GM11168 (cell line): ENCODE measurements at regions not wholly inside any gene's neighbourhood (a gene's known extent, or its start where the extent isn't known, plus 50 kb on each side); places are given as distances from the start of the nearest gene placed in this dataset.

Experiments used
- in situ Hi-C: fragments of 300-500 bp; cut with MboI; formaldehyde crosslinking; loops from one replicate; pipeline ENCODE4 v1.12.0; 2022; ENCODE audit warnings: low sequenced_read_pairs; ENCODE audit not compliant: unreplicated experiment

DNA sequence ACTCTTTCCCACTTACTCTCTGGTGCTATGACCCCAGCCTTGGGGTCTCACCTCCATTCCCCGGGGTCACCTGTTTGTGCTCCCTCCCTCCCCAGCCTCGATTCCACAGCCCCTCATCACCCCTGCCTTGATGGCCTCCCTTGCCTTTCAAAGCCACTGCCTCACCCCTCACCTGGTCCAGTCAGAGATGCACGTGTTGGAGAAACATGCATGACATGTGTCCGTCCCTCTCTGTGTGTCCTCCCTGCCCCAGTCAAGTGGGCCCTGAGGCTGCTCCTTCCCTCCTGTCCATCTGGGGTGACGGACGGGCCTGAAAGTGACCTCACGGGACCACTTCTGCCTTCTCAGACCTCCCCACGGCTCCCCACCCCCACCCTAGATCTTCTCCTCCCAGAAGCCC, 82.3 kb upstream of the TWIST2 start:
- in situ Hi-C loops, result no loop called here

DNA sequence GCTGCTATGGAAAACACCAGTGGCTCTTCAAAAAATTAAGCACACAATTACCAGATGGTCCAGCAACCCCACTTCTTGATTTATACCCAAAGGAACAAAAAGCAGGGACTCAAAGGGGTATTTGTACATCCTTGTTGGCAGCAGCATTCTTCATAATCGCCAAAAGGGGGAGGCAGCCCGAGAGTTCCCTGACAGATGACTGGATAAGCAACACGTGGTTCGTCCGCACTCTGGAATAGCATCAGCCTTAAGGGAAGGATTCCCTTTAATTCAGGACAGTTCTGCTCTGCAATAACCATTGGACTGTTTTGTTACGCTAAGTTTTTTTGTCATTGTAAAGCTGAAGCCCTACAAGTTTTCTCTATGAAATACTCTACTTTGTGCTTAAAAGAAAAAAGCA, 76.7 kb upstream of the TWIST2 start:
- in situ Hi-C loops, result no loop called here

DNA sequence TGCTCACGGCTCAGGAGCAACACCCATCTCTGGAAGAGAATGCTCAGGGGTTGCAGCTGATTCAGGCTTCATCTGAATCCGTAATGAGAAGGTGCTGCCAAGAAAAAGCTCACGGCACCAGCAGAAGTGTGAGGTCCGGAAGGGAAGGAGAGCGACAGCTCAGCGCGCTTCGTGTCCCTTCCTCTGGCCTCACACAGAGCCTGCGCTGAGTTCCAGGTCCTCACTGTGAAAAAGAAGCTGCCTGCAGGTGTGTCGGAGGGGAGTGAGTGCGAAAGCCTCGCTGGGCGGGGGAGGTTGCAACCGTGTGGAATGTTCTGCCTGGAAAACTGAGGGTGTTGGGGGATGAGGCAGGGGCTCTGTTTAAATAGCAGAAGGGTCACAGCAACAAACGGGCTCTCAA, 76.2 kb upstream of the TWIST2 start:
- in situ Hi-C loops, result no loop called here

DNA sequence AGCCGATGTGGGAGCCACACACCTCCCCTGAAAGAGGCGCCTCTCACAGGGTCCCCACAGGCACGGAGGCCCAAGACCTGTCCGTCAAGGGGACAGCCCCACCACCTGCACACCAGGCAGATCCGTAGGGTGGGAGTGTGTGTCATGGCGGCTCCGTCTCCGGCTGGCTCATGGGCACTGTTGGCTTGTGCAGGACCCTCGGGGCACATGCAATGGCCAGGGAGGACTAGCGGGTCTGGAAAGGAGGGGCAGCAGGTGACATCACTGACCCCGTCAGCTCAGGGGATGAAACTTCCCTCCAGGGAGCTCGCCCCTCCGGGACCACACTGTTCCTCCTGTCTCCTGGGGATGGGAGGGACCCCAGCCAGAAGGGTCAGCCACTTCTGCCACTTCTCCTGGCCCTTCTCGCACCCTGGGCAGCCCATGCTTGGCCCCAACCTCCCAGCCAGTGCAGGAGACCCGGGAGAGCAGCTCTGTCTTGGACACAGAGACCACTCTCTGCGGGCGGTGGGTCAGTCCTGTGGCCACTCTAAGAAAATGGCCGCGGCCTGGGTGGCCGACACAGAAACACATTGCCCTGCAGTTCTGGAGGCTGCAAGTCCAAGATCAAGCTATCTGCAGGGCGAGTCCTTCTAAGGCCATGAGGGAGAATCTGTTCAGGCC, 75.1 kb upstream of the TWIST2 start:
- in situ Hi-C loops, result no loop called here

DNA sequence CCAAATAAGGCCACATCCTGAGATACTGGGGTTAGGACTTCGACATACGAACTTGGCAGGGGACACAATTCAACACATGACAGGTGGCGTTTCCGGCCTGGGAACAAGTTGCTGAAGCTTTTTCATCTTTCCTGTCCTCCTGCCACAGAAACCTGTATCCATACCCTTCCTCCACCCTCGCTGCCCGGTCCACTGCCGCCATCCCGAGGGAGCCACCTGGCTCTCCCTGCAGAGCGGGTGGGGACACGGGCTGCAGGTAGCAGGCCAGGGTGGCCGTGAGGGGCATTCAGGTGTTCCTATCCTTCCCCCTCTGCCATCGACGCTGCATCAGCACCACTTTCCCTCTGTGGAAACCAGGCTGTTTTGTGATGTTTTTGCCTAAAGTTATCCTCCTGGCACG, 74.4 kb upstream of the TWIST2 start:
- in situ Hi-C loops, result no loop called here

DNA sequence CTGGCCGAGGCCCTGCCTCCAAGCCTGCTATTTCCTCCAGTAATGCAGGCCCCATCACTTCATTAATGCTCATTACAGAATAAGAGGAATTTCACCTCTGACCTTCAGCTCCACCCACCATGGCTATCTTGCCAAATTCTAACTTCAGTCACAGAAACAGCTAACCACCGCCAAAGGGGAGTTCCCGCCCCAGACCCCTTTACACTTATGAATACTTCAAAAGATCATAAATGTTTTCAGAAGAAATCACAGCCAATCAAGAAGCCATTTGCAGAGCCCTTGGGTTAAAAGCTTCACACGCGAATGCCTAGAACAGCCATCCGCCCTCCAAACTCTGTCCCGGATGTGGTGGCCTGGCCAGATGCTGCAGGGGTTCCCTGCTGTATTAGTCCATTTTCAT, 73.8 kb upstream of the TWIST2 start:
- in situ Hi-C loops, result no loop called here

DNA sequence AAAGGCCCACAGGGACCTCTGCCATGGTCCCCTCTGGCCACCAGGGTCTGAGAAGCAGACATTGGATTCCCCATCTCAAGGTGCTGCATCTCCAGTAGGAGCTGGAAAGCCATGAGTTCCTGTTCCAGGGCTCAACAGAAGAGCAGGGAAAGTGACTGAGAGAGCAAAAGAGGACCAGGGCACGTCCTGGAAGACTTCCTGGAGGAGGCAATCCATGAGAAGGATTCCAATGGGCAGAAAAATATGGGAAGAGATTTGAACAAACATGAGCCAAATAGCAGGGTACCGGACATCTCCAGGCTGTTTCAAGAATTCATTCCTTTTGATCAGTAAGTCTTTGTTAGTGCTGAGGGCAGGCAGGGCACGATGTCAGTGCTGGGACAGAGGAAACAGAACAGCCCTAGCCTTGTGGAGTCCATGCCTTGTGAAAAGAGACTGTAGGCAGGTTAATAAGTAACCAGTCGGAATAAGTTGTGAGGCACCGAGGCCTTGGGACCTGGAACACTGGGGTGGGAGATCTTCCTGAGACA, 72.8 kb upstream of the TWIST2 start:
- in situ Hi-C loops, result loop anchor here (25.0 kb wide), 1 partner anchor 413 kb away; no protein-coding TSS in a partner anchor

DNA sequence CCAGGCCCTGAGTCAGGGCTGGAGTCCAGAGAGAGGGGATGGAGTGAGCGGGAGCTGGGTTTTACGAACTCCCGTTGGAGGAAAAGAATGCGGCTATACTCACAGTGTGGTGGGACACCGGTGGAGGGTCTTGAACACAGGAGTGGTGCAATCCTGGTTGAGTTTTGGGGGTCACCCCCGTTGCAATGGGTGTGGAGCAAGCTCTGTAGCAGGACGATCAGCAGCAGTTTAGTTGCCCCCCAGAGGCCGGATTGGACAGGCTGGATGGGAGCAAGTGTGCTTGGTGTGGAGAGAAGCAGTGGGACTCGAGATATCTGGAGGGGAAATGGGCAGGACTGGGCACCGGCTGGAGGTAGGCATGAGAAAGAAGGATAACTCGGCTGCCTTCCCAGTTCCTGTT, 72.3 kb upstream of the TWIST2 start:
- in situ Hi-C loops, result loop anchor here (25.0 kb wide), 1 partner anchor 413 kb away; no protein-coding TSS in a partner anchor

DNA sequence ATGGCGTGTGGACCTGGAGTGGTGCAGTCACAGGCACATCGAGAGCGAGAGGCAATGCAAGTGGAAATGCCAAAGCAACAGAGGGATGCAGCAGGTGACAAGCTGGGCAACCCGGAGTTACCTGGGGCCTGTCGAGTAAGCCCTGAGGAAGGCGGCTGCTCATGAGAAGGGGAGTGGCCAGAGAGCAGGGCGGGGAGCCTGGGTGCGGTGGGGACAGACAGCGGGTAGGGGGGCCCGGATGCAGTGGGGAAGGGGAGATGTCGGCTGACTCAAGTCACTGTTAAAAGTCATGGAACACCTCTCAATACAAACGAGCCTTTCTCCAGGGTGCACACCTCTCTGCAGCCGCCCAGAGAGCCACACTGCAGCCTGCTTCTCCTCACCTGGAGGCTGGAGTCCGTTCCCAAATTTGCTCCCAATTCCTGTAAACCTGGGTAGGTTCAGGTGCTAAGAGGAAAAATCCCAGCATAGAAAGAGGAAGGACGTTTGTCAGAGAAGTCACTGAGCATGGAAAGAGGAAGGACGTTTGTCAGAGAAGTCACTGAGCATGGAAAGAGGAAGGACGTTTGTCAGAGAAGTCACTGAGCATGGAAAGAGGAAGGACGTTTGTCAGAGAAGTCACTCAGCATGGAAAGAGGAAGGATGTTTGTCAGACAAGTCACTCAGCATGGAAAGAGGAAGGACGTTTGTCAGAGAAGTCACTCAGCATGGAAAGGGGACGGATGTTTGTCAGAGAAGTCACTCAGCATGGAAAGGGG, 71.7 kb upstream of the TWIST2 start:
- in situ Hi-C loops, result loop anchor here (25.0 kb wide), 1 partner anchor 414 kb away; no protein-coding TSS in a partner anchor

DNA sequence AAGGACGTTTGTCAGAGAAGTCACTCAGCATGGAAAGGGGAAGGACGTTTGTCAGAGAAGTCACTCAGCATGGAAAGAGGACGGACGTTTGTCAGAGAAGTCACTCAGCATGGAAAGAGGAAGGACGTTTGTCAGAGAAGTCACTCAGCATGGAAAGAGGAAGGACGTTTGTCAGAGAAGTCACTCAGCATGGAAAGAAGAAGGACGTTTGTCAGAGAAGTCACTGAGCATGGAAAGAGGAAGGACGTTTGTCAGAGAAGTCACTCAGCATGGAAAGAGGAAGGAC, 71.2 kb upstream of the TWIST2 start:
- in situ Hi-C loops, result loop anchor here (25.0 kb wide), 1 partner anchor 414 kb away; no protein-coding TSS in a partner anchor

DNA sequence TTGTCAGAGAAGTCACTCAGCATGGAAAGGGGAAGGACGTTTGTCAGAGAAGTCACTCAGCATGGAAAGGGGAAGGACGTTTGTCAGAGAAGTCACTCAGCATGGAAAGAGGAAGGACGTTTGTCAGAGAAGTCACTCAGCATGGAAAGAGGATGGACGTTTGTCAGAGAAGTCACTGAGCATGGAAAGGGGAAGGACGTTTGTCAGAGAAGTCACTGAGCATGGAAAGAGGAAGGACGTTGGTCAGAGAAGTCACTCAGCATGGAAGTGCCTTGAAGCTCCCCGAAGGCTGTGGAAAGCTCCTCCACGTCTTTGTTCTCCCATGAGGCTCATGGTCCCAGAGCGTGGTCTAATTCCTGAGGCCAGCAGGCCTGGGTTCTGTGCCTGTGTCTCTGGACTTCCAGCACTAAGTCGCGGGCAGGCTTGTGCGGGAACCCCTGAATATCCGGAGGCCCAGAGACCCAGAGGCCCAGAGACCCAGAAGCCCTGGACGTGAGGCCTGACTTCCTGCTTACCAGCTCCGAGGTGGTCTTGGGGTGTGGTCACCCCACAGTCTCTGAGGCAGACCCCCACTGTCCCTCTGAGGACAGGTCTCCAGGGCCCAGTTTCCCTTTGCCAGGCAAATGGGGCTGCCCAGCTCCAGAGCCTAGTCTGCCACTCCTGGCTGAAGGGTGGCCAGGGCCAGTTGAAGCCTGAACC, 70.4 kb upstream of the TWIST2 start:
- in situ Hi-C loops, result loop anchor here (25.0 kb wide), 1 partner anchor 415 kb away; no protein-coding TSS in a partner anchor

DNA sequence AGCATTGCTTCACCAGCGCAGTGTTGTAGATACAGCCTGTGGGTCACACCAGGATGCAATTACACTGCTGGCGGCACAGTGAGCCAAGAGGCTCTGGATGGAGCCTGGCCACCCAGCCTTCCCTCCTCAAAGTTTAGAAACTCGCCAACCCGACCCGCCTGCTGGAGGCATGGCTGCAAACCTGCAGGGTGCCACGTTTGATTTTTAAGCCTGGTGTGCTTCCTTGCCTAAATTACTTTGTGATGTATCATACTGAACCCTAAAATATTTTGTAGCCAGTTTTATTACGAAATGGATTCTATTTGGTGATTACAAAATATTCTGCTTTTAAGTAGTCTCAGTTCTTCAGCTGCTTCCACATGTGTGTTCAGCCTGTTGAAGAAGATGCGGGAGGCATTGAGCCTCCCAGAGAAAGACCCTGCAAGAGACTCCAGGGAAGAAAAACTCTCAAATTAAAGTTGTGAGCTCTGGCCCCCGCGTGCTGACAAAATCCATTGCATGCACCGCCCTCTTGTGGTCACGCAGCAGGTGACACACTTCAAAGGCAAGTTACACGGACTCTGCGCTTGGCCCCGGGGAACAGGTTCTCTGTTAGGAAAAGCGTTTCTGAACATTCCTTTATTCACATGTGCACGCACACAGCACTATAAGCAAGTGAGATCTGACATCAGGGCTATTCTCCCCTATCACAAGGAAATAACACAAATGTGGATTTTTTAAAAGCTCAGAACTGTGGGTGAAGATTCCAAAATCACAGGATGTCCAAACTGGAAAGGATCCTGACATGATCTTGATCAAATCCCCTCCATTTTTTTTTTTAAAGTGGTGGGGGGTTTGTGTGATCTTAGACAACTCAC, 63.0 kb upstream of the TWIST2 start:
- in situ Hi-C loops, result loop anchor here (25.0 kb wide), 1 partner anchor 423 kb away; no protein-coding TSS in a partner anchor

DNA sequence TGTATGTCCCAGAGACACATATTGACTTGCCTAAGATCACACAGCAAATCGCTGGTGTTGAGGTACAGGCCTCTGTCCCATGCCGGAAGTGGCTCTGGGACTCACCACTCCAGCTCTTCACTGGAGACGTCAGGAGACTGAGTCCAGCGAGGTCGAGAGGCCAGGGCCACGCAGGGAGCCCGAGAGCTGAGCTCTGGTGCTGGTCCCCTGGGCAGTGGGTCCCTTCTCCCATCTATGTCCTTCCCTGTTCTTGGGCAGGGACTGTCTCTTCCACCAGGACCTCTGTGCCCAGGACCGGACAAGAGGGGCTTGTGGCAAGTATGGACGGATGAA, 62.4 kb upstream of the TWIST2 start:
- in situ Hi-C loops, result loop anchor here (25.0 kb wide), 1 partner anchor 423 kb away; no protein-coding TSS in a partner anchor

DNA sequence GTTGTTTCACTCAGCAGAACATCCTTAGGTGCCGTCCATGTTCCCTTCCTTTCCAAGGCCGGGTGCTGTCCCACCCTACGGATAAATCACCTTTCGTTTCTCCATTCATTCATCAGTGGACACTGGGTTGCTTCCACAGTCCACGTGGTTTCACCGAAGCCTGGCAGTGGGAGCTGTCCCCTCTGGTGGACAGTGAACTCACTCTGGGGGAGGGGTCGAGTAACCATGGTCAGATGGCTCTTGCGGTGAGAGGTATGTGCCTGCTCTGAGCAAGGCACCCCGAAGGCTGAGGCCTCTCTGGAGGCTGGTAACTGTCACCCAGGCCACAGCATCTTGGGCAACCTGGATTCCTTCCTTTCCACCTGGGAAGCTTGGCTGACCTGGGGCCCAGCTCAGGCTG, 61.5 kb upstream of the TWIST2 start:
- in situ Hi-C loops, result loop anchor here (25.0 kb wide), 1 partner anchor 424 kb away; no protein-coding TSS in a partner anchor

DNA sequence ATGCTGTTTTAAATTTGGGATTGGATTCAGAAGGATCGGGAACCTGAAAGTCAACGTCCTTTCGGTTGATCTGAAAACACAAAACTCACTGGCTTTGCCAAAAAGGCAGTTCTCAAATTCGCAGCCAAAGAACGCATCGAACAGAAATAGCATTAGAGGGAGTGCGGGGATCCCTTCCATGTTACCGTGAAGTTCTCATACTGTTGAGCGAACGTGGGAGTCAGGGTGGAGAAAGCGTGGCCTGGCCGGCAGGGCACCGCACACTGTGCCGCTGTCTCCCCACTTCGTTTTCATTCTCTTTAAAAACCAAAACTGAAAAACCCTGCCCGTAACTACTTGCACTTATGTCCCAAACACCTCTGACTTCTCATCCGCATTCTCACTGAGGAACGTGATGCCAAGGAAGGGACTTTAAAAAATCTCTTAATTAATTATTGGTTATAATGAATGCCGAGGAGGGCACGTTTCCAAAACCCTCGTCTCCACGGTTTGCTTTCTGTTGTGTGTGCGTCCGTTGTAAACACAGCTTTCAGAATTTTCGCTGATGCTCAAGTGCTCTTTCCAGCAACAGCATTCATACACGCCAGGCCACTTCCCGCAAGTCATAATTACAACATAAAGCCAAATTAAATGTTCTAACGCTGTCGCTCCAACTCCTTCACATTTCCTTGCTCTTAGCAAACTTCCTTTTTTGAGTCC, 60.9 kb upstream of the TWIST2 start:
- in situ Hi-C loops, result loop anchor here (25.0 kb wide), 1 partner anchor 425 kb away; no protein-coding TSS in a partner anchor

DNA sequence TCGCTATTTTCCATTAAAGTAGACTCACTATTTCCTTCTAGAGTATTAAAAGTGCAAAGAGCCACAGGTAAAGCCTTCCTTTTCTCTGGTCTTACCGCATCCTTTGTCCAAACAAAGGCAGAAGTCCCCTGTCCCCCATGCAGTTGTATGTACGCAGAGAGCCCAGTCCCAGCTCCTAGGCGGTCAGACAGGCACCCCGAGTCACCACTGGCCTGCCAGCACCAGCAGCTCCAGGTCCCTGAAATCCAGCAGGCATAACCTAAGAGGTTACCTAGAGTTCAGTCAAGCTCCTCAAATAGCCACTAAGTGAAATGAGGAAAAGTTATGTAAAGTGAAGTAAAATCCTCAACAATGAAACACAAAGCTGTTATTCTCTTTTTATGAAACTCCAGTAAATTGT, 60.4 kb upstream of the TWIST2 start:
- in situ Hi-C loops, result loop anchor here (25.0 kb wide), 1 partner anchor 425 kb away; no protein-coding TSS in a partner anchor

DNA sequence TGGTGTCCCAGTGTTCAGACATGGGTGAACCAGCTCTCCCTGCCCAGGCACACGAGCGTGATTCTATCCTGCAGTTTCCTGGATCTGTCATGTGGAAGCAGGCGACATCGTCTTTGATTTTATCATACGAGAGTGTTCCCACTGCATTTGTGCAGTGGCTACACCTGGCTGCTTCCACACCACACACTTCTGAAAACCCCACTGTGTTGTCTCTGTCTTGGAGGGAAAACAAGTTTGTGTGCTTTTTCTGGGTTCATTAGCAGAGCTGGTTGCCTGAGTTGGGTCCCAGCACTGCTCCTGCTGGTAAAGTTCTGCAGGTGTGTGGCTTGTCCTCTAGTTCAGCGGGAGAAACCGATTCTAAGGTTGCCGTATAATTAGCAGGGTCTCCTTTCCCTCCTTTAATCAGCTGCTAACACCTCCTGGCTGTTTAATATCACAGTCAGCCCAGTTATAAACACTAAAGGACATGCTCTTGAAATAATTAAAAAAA, 58.5 kb upstream of the TWIST2 start:
- in situ Hi-C loops, result loop anchor here (25.0 kb wide), 1 partner anchor 427 kb away; no protein-coding TSS in a partner anchor

DNA sequence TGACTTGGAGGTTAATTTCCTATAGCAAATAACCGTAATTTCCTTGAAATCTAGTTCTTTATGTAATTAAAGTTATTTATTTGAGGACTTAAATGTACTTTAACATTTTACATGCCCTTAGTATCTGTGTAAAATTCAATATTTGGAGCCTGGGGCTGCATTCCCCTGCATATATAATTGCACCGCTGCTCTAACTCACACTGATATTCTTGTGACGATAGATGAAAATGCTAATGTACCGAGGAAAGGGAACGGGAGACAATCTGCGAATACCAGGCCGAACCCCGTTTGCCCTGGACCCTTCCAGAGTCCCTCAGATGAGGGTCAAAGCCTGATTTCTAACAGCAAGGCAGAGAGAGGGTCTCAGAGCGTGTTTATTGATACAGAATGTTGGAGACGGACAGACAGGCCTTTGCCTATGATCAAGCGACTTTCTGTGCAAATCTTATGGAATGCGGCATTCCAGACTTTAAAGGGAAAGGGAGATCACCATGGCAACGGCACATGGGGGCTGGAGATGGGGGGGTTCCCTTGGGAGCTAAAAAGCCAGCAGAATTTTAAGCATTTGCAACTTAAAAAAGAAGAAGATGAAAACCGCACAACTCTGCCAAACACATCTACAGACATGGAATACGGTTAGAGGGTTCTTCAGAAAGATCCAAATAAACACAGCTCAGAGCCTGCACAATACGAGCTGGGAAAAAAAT, 57.6 kb upstream of the TWIST2 start:
- in situ Hi-C loops, result loop anchor here (25.0 kb wide), 1 partner anchor 428 kb away; no protein-coding TSS in a partner anchor
